GM12891 (cell line): ENCODE measurements at regions not wholly inside any gene's neighbourhood (a gene's known extent, or its start where the extent isn't known, plus 50 kb on each side); places are given as distances from the start of the nearest gene placed in this dataset.

Source experiments
- DNase-seq: peaks from one replicate; pipeline ENCODE4 v3.0.0; 2011; ENCODE audit warnings: low spot score; ENCODE audit not compliant: insufficient read length
- FAIRE-seq: peaks from 2 replicates; lab custom pipeline; 2011; peaks lifted over from hg19 to GRCh38; lab: Jason Lieb, UNC
- PAX5 ChIP-seq: IDR thresholded peaks from 2 replicates; pipeline ENCODE4 v1.6.1; 2011; ENCODE audit warnings: low read length, moderate library complexity, mild to moderate bottlenecking; ENCODE audit not compliant: insufficient read depth, severe bottlenecking
- POLR2A ChIP-seq: IDR thresholded peaks from 2 replicates; pipeline ENCODE4 v1.6.1; 2011; ENCODE audit warnings: low read depth, low read length, control low read depth
- POLR2AphosphoS5 ChIP-seq: IDR thresholded peaks from 2 replicates; pipeline ENCODE4 v1.6.1; 2011; ENCODE audit warnings: low read depth, low read length, control low read depth
- POU2F2 ChIP-seq: IDR thresholded peaks from 2 replicates; pipeline ENCODE4 v1.6.1; 2011; ENCODE audit warnings: low read depth, mild to moderate bottlenecking, control low read depth, low read length, moderate library complexity
- SPI1 ChIP-seq: IDR thresholded peaks from 2 replicates; pipeline ENCODE4 v1.6.1; 2011; ENCODE audit warnings: low read depth, low read length, control low read depth
- TAF1 ChIP-seq: IDR thresholded peaks from 2 replicates; pipeline ENCODE4 v1.6.1; 2011; ENCODE audit warnings: low read depth, low read length, control low read depth

- DNase-seq (no peak), FAIRE-seq (no peak)
- TF ChIP-seq TAF1 (no peak), POLR2AphosphoS5 (no peak), PAX5 (no peak), SPI1 (no peak)
These were observed 235.7 kb downstream of the PTH2R start for GRCh38 chr2:208642125-208642779.

- FAIRE-seq: no peak
- no peak for TF ChIP-seq SPI1
- TF ChIP-seq POU2F2: no peak
- no peak for TF ChIP-seq POLR2AphosphoS5
- no peak for DNase-seq
These were observed 236.6 kb downstream of the PTH2R start for GRCh38 chr2:208643145-208643544.

- FAIRE-seq (no peak), DNase-seq (no peak)
These were observed 238.6 kb downstream of the PTH2R start for GRCh38 chr2:208645226-208645625.

GRCh38 chr2:208648368-208648767 lies 241.8 kb downstream of the PTH2R start:
- TF ChIP-seq POLR2A: no peak
- TF ChIP-seq PAX5: no peak
- no peak for TF ChIP-seq TAF1
- no peak for TF ChIP-seq SPI1
- no peak for TF ChIP-seq POLR2AphosphoS5
- no peak for TF ChIP-seq POU2F2
- FAIRE-seq: no peak
- DNase-seq: no peak

More at GRCh38 chr2:208645226-208645625, 238.6 kb downstream of the PTH2R start:
- TF ChIP-seq POLR2AphosphoS5 (no peak), POLR2A (no peak), POU2F2 (no peak), SPI1 (no peak), PAX5 (no peak), TAF1 (no peak)

DNA sequence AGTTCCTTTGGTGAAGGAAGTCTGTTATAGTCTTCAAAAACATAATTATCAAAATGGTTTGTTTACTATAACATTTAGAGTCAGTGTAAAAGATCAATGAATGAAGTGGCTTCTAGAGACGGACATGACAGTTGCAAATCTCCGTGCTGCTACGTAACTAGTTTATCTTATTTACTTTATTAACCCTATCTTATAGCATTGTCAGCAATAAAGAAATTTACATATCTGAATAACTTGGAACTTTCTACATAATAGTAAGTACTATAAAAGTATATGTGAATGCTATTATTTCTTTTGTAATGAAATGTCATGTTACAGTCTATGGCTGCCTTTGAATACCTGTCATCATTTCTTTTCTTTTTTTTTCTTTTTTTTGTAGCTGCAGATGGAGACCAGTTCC lies 246.8 kb downstream of the PTH2R start:
- FAIRE-seq: no peak
- TF ChIP-seq POLR2AphosphoS5 (no peak), PAX5 (no peak), SPI1 (no peak)
- DNase-seq: no peak

DNA sequence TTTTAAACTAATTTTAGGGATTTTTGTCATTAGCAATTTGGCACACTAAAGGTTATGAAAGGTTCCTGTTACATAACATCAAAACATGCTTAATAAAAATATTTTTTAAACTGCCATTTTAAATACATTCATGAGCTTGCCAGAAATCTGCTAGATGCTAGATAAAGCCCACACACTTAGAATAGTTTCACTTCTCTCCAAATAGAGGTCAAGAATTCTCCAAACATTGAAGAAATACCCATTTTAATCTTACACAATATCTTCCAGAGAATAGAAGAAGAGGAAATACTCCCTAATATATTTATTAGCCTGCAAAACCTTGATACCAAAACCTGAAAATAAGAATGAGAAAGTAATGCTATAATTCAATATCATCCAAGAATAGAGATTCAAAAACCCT lies 247.5 kb downstream of the PTH2R start:
- no peak for TF ChIP-seq TAF1
- no peak for TF ChIP-seq POLR2AphosphoS5
- no peak for TF ChIP-seq SPI1
- TF ChIP-seq POU2F2: no peak
- no peak for TF ChIP-seq PAX5
- TF ChIP-seq POLR2A: no peak
- DNase-seq (no peak), FAIRE-seq (no peak)

- no peak for TF ChIP-seq POLR2A
- TF ChIP-seq TAF1: no peak
- TF ChIP-seq PAX5: no peak
- TF ChIP-seq SPI1: no peak
- TF ChIP-seq POLR2AphosphoS5: no peak
- no peak for TF ChIP-seq POU2F2
- no peak for DNase-seq
- FAIRE-seq: no peak
These were observed 250.9 kb downstream of the PTH2R start for GRCh38 chr2:208657468-208657867.

DNA sequence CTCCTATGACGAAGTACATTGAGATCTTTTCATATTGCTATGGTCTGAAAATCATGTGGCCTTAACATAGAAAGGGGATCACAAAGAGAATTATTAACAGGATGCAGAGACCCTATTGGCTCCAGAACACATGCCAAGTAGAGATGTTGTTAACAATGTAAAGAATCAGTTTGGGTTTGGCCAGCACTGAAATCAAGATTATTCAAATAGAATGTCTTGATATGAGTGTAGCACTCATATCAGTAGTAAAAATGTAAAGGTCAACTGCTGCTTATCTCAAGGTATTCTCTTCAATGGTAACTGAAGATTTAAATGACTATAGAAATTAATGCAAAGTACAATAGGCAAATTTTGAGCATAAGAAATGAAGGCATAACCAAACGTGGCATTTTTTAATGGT lies 262.8 kb downstream of the PTH2R start:
- FAIRE-seq (no peak), DNase-seq (no peak)
- TF ChIP-seq POLR2AphosphoS5: no peak
- no peak for TF ChIP-seq POLR2A

- FAIRE-seq (no peak), DNase-seq (no peak)
- TF ChIP-seq SPI1: no peak
- TF ChIP-seq TAF1: no peak
- no peak for TF ChIP-seq POLR2AphosphoS5
- no peak for TF ChIP-seq POU2F2
- TF ChIP-seq PAX5: no peak
- TF ChIP-seq POLR2A: no peak
These were observed 264.7 kb downstream of the PTH2R start for GRCh38 chr2:208671284-208671683.

DNA sequence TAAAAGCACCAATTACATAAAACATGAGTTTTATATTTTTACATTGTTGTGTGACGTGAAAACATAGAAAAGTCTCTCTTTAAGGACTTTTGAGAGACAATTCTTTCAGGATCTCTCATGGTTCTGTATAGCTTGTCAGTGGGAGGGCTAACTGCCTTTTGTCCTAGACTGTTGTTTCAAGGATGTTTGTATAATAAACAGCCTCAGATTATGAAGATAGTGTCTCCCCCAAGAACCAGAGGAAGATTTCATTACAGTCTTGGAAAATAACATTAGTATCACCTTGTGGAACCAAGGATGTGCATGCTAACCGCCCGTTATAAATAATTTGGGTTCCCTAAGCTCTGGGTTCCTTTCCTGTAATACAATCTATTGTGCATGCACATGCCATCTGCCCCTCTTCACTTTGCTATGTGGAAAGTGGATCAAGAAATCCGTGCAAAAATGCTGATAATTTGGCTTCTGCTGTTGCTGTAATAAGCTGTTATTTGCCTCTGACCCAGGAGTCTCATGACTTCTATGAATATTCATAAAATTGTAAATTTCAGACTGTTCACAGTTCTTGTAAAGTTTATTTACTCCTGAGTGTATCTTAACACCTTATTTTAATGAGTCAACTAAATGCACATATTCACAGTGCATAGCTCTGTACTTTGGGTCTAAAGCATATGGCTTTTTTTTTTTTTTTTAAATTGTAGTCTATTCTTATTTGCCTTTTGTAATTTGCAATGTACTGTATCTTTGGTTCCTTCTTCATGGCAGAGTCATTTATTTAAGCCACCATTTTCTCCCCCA lies 265.5 kb downstream of the PTH2R start:
- no peak for TF ChIP-seq PAX5
- DNase-seq (no peak), FAIRE-seq (no peak)
